SK-N-SH treated with all-trans-retinoic acid at 6 μM for 48 hours (cell line): ENCODE measurements at regions not wholly inside any gene's neighbourhood (a gene's known extent, or its start where the extent isn't known, plus 50 kb on each side); places are given as distances from the start of the nearest gene placed in this dataset.

ENCODE experiments used
- ARNTL ChIP-seq: fragments of 450-650 bp; formaldehyde crosslinking; IDR thresholded peaks from 2 replicates; pipeline ENCODE4 v1.5.0; 2020; ENCODE audit warnings: low read depth, mild to moderate bottlenecking, moderate library complexity, borderline replicate concordance
- BACH2 ChIP-seq: fragments of 250-450 bp; sonication (Bioruptor Pico); IDR thresholded peaks from 2 replicates; pipeline ENCODE4 v1.9.0; 2021; ENCODE audit warnings: mild to moderate bottlenecking, borderline replicate concordance
- PPARA ChIP-seq: fragments of 250-450 bp; sonication (Bioruptor Pico); IDR thresholded peaks from 2 replicates; pipeline ENCODE4 v1.5.0; 2020; ENCODE audit warnings: mild to moderate bottlenecking, borderline replicate concordance
- RARB ChIP-seq: fragments of 250-450 bp; sonication (Bioruptor Pico); IDR thresholded peaks from 2 replicates; pipeline ENCODE4 v1.8.0; 2021; ENCODE audit warnings: mild to moderate bottlenecking, moderate library complexity
- ZFP3 ChIP-seq: fragments of 250-450 bp; sonication (Bioruptor Pico); IDR thresholded peaks from 2 replicates; pipeline ENCODE4 v1.5.0; 2020; ENCODE audit warnings: mild to moderate bottlenecking, moderate library complexity
- ZFP30 ChIP-seq: fragments of 450-650 bp; formaldehyde crosslinking; IDR thresholded peaks from 2 replicates; pipeline ENCODE4 v1.5.0; 2022; ENCODE audit warnings: mild to moderate bottlenecking, moderate library complexity
- TF ChIP-seq, protein P1 (sequence below): fragments of 250-450 bp; sonication (Bioruptor Pico); IDR thresholded peaks from 2 replicates; pipeline ENCODE4 v1.5.1; 2020; ENCODE audit warnings: low read depth, mild to moderate bottlenecking, moderate library complexity
- TF ChIP-seq, protein P2 (sequence below): fragments of 250-450 bp; sonication (Bioruptor Pico); IDR thresholded peaks from 2 replicates; pipeline ENCODE4 v1.5.0; 2020; ENCODE audit warnings: mild to moderate bottlenecking, moderate library complexity

DNA sequence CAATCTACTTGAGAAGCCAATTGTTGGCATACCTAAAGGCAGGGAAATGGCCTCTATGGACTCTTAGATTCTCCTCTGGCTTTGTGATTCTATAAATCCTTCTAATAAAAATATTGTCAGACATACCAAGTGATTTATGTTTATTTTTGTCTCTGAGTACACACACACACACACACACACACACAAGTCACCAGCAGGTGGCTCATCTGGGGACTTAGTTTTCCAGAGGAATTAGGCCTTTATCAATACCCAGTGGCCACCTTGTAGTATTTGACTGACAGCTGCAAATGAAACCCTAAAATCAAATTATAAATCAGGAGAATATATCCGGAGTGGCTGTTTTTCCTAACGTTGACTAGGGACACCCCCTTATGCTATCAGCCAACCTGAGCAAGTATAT, 258.5 kb downstream of the BRINP2 start:
- TF ChIP-seq RARB (CRISPR knock-in tag): no peak
- no peak for TF ChIP-seq PPARA (CRISPR knock-in tag)
- TF ChIP-seq, protein P1, sequence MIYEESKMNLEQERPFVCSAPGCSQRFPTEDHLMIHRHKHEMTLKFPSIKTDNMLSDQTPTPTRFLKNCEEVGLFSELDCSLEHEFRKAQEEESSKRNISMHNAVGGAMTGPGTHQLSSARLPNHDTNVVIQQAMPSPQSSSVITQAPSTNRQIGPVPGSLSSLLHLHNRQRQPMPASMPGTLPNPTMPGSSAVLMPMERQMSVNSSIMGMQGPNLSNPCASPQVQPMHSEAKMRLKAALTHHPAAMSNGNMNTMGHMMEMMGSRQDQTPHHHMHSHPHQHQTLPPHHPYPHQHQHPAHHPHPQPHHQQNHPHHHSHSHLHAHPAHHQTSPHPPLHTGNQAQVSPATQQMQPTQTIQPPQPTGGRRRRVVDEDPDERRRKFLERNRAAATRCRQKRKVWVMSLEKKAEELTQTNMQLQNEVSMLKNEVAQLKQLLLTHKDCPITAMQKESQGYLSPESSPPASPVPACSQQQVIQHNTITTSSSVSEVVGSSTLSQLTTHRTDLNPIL (CRISPR knock-in tag): no peak
- TF ChIP-seq, protein P2, sequence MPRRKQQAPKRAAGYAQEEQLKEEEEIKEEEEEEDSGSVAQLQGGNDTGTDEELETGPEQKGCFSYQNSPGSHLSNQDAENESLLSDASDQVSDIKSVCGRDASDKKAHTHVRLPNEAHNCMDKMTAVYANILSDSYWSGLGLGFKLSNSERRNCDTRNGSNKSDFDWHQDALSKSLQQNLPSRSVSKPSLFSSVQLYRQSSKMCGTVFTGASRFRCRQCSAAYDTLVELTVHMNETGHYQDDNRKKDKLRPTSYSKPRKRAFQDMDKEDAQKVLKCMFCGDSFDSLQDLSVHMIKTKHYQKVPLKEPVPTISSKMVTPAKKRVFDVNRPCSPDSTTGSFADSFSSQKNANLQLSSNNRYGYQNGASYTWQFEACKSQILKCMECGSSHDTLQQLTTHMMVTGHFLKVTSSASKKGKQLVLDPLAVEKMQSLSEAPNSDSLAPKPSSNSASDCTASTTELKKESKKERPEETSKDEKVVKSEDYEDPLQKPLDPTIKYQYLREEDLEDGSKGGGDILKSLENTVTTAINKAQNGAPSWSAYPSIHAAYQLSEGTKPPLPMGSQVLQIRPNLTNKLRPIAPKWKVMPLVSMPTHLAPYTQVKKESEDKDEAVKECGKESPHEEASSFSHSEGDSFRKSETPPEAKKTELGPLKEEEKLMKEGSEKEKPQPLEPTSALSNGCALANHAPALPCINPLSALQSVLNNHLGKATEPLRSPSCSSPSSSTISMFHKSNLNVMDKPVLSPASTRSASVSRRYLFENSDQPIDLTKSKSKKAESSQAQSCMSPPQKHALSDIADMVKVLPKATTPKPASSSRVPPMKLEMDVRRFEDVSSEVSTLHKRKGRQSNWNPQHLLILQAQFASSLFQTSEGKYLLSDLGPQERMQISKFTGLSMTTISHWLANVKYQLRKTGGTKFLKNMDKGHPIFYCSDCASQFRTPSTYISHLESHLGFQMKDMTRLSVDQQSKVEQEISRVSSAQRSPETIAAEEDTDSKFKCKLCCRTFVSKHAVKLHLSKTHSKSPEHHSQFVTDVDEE (CRISPR knock-in tag): no peak
- TF ChIP-seq ZFP3: no peak
- no peak for TF ChIP-seq BACH2 (CRISPR knock-in tag)
- TF ChIP-seq ZFP30 (CRISPR knock-in tag): no peak
- TF ChIP-seq ARNTL (CRISPR knock-in tag): no peak
